Activated CD4-positive, alpha-beta T cell treated with anti-CD3 and anti-CD28 coated beads for 24 hours (primary cell): ENCODE measurements at regions not wholly inside any gene's neighbourhood (a gene's known extent, or its start where the extent isn't known, plus 50 kb on each side); places are given as distances from the start of the nearest gene placed in this dataset.

Source experiments
- DNase-seq, 2 donors: peaks; one replicate each; pipeline ENCODE4 v3.0.0-alpha.2; 2020; ENCODE audit warnings: low read depth in 2 of 2

DNA sequence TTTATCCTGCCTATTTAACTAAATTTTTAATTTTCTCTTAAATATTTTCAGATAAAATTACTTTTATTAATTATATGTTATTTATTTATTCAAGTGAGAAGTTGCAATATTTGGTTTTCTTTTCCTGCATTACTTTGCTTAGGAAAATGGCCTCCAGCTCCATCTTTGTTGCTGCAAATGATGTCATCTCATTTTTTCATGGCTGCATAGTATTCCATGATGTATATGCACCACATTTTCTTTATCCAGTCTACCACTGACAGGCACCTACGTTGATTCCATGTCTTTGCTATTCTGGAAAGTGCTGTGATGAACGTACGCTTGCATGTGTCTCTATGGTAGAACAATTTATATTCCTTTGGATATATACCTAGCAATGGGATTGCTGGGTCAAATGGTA is 186.9 kb upstream of the LYPLAL1 start:
- no peak for DNase-seq

DNA sequence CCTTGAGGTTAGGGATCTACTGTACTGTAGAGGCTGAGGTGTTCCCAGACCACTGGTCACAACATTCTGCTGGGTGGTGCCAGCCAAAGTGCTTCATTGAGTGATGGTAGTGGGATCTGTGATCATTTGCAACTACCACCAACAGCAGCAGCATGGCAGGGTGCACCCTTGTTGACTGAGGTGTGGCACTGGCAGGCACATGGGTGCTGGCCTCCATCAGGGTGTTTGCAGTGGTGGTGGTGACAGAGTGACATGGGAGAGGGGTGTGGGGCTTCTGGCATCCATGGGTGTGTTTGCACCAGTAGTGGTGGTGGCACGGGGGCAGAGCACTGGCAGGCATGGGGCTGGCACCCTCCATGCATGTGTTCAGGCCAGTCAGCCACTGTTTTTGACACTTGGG is 183.7 kb upstream of the LYPLAL1 start:
- DNase-seq: no peak

DNA sequence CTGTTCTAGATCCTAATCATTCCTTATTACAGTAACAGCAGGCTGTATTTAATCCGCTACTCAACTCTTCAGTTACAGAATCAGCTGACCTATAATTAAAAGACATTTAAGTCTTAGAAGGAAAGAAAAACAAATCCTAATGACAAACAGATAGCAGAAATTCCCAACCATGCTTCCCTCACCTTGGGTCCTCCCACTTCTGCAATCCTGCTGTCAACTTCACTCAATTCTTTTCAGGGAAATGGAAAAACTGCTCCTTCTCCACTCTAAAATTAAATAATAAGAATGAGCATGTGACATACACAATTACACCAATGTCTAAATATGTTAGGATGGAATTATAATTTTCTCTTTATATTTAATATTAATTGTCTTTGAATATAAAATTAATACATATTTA is 182.6 kb upstream of the LYPLAL1 start:
- no peak for DNase-seq

DNA sequence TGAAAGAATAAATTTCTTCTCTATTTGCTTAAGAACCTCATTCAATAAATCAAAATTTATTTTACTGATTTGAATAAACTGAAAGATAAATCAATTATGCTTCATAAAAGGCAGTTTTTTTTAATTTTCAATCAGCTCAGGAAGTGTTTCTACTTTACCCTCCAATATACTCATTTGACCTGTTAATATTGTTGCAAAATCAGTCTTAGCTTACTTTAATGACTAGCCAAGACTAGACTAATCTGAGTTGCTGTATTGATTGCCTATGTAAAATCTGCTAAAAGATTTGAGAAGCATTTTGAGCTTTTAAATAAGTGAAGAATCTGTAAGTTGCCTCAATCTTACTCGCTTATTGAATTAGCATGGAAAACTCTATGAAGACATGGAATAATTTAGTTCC is 179.1 kb upstream of the LYPLAL1 start:
- DNase-seq: no peak

DNA sequence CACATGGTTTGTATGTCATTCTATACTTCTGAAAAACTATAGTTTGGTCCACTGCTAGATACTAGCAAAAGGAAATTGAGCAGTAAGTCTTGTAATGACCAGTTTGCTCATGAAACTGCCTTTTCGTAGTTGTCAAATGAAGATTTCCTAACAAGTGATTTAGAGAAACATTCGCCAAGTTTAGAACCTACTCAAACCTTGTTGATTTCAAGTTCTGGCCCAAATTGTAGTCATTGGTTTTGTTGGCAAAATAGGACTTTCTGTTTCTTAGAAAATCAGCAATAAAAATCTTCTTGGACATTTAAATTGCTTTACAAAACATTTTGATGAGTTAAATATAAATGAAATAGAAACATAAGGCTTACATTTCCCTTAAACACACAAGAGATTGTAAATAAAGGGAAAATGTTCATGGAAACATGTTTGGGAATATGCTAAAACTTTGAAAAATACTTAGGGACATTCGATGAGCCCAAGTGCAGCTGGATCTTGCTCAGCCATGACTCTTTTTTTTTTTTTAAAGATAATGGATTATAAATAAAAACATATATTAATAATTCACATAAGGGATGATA is 178.5 kb upstream of the LYPLAL1 start:
- no peak for DNase-seq

DNA sequence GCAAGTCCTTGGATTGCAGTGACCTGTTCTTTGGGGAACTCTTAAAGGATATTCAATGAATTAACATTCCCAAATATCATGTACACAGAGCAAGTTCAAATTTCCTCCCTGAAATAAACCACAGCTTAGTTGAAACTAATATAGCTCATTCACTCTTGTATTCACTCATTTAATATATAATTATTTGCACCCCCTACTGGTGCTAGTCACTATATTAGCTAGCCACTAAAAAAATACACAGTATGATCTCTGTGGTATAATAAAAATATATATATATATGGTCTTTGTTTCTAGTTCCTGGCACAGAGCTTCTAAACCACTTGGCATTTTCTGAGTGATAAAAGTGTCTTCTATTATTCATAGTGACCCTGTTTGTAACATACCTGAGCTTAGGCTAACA is 177.3 kb upstream of the LYPLAL1 start:
- no peak for DNase-seq

DNA sequence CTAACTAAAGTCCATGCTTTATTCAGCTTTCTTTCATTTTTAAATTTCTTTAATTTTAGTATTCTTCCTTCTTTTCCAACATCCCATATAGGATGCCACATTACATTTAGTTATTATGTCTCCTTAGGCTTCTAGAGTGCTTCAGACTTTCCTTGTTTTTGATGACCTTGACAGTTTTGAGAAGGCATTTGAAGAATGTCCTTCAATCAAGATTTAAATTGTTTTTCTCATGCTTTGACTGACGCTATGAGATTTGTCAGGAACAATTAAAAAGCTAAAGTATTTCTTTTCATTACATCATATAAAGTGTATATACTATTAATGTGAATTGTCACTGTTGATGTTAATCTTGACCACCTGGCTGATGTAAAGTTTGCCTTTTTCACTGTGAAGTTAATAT is 173.7 kb upstream of the LYPLAL1 start:
- DNase-seq: no peak

DNA sequence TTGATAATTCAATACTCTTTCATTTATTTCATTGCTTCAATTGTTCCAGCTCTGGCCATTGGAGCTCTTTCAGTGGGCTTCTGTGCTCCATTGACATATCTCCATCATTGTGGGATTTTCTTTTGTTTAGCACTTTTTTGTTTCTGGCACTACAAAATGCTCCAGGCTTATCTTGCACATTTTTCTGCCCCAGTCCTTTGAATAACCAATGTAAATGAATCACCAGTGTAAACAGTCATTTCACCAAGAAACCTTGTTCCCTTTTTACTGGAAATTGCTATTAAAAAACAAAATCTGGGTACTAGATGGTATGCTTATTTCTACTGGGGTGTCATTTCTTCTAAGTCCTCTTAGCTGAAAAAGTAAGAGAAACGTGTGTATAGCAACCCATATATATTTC is 173.0 kb upstream of the LYPLAL1 start:
- DNase-seq: no peak

DNA sequence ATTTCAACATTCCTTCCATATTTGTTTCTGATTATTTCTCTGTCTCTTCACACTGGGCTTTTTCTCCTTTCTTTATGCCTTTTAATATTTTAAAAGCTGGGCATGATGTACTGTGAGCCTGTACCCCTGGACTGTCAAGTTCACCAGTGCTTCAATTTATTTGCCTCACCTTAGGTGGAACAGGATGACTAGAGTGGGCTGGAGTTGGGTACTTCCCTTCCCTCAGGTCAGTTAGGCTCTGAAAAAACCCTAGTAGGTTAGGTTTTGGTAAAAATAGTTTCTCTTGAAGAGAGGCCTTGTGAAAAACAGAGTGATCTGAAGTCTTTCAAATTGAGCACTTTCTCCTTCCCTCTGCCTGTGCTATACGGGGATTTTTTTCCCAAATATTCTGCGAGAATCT is 163.0 kb upstream of the LYPLAL1 start:
- DNase-seq: no peak

DNA sequence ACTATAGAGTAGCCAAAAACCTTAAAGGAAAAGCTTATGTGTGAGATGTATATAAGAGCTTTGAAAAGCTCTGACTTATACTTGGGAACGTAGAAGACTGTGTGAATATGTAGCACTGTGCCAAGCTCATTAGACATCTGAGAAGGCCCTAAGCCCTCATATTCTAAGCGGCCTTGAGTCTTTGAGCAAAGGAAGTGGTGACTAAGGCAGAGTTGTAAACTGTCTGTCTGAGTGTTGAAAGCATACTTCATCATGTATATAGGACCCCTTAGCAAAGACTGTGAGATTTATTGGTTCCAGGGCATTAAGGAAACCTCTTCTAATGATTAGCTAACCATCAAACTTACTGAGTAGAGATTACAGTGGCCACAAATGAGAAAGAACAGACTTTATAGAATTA is 153.3 kb upstream of the LYPLAL1 start:
- no peak for DNase-seq

DNA sequence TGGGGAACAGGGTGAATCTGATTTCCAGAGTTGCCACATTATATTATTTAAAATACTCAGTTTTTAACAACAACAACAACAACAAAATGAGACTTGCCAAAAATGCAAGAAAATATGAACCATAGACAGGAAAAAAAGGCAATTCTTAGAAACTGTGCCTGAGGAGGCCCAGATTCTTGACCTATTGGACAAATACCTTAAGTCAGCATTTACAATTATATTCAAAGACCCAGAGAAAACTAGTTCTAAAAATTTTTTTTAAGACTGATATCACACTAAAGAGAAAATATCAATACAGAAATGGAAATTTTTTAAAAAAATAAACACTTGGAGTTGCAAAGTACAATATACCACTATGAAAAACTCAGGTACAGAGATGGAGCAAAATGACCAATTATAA is 152.8 kb upstream of the LYPLAL1 start:
- no peak for DNase-seq

DNA sequence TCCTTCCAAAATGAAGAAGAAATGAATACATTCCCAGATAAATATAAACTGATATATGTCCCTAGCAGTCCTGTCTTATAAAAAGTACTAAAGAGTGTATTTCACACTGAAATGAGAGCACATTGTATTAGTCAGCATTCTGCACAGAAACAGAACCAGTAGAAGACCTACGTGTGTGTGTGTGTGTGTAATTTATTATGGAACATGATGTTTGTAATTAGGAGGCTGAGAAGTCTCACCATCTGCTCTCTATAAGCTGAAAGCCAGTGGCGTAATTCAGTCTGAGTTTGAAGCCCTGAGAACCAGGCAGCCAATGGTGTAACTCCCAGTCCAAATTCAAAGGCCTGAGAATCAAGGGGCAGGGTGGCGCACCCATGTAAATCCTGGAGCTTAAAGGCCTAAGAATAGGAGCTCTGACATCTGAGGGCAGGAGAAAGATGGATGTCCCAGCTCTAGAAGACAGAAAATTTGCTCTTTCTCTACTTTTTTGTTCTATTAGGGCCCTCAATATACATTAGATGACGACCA is 146.5 kb upstream of the LYPLAL1 start:
- no peak for DNase-seq

DNA sequence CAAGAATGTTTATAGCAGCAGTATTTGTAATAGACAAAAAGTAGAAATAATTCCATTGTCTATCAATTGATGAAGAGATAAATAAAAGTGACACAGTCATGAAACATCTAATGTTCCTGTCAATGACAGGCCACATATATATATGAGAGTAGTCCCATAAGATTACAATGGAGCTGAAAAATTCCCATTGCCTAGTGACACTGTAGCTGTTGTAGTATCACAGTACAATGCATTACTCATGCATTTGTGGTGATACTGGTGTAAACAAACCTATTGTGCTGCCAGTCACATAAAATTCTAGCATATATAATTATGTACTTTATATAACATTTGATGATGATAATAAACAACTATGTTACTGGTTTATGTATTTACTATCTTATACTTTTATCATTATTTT is 141.9 kb upstream of the LYPLAL1 start:
- DNase-seq: no peak

DNA sequence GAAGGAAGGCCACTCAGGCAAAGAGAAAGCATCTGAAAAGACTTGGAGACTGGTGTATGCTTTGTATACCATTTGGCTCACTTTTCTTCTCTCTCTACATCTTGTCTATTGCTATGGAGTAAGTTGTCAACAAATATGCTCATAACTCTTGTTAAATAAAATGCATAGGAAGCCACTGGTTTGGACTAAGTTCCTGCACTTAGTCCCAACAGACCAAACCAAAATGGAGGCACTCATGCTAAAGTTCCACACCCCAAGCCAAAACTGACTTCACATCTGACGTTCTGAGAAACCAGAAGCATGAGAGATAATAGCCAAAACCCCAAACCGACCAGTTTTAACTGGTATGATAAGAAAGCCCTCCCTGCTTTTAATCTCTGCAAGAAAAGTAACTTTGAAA is 135.3 kb upstream of the LYPLAL1 start:
- no peak for DNase-seq

DNA sequence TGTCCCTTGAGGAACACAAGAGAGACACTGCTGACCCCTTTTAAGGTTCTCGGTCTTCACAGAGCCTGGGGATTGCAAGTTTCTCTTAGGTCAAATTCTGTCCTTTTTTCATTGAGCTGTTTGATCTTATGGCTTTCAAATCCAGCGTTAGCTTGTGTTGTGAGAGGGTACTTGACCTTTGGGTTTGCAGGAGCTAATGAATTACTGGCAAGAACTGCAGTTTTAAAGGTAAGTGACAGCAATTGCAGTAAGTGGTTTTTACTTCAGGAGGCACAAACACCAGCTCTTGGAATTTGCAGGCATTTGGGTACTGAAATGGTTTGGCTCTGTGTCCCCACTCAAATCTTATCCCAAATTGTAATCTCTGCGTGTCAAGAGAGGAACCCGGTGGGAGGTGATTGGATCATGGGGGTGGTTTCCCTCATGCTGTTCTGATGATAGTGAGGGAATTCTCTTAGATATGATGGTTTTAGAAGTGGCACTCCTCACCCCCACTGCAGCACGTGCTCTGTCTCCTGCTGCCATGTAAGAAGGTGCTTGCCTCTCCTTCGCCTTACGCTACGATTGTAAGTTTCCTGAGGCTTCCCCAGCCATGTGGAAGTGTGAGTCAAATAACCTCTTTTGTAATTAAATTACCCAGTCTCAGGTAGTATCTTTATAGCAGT is 134.5 kb upstream of the LYPLAL1 start:
- DNase-seq: no peak

DNA sequence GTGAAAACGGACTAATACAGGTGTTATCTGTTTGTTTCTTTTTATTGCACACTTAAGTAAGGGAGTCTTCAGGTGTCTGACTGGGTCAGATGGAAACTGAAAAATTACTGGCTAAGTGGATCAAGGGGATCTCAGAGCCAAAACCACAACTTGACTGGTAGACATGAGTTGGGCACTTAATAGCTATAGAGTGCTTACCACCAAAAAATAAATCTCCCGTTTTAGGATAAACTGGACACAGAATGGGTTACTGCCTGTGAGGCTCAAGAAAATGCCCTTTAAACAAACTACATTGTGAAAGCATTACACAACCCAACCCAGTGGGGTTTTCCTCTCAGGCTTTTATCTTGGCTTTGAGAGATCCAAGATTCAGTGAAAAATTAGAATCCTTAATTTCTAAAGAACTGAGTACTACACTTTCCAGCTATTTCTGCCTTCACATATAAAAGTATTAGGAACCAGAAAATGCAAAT is 134.0 kb upstream of the LYPLAL1 start:
- DNase-seq: no peak

DNA sequence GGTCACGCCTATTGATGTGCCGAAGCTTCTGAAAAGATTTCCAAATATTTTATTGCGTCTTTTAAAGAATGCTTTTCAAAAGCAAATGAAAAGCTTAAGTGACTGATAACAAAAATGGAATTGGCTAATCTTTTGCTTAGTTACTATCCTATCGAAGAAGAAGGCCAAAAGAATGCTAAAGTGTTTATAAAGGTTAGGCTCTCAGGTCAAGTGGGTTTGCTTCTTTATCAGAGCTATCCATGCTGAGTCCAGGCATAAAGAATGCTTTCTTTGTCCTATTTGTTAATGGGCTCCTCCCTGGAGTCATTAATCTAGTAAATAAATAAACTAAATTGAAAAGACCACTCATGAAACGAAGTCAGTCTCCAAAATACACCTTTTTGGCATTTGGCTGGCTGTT is 133.4 kb upstream of the LYPLAL1 start:
- DNase-seq: no peak

DNA sequence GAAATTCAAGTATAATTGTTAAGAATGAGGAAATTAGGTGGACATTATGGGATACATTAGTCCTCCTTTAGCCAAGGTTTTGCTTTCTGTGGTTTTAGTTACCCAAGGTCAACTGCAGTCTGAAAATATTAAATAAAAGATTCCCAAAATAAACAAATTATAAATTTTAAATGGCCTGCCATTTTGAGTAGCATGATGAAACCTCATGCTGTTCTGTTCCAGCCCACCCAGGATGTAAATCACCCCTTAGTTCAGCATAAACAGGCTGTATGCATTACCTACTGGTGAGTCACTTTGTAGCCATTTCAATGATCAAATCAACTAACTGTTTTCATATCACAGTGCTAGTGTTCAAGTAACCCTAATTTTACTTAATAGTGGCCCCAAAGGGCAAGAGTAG is 132.5 kb upstream of the LYPLAL1 start:
- DNase-seq: no peak

DNA sequence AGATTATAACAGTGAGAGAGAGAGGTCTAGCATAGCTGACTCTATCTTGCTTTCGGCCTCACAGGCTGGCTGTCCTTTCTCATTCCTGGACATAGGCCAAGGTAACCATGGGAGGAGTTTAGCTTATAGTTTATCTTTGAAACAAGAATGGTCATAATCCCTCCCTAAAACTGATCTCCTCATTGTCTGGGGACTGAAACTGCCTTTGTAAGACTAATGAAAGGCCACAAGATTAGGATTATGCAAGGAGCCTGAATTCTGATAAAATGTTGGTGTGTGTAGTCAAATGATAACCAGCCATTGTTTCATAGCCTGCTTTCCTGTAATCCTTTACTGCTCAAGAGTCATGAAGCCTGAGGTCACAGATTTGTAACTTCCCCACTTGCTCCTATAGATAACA is 131.9 kb upstream of the LYPLAL1 start:
- no peak for DNase-seq

DNA sequence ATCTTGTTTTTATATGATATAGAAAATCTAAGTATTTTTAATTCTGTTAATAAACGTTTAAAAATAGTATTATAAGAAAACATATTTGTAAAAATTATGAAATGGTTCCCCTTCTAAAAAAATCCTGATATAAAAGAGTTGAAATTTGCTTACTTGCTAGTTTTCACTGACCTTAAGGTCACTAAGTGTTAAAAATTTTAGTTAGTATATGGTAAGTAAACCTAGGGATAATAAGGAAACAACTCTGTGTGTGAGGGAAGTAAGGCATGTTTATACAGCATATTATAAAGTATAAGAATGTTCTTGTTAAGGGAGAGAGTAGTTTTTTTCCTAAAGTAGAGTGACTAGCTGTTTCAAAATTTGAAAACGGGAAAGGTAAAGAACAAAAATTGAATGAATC is 130.9 kb upstream of the LYPLAL1 start:
- DNase-seq: no peak

DNA sequence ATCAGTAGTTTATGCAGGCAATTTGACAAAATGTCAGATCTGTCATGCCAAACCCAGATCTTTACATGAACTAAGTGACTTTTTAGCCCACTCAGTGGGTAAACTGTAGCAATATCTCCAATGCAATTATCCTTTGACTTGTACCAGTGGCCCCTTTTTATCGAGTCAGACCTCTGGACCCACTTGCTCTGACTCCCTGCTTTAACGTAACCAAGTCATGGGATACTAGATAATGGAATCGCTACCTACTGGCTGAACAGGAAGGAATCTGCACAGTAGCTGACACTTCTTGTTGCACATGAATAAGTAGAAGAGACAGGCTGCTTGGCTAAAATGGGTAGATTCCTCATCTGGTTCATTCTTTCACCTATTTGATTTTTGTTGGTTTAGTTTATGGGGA is 128.4 kb upstream of the LYPLAL1 start:
- no peak for DNase-seq

DNA sequence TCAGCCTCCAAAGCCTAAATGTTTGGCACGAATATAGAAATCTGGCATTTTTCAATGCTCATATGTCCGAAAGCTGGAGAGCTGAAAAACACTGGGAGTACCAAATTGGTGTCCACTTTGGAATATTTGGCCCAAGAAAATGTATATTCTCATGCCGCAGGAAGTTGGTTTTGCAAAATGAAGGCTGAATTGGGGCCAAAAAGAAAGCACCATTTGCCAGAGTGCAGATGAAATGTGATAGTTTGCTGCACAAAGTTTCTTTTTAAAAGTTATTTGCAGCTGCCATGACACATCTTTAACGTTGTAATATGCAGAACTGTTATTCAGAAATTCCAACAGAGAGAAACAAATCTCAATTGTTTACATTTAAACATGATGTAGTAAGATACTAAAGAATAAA is 124.2 kb upstream of the LYPLAL1 start:
- no peak for DNase-seq

DNA sequence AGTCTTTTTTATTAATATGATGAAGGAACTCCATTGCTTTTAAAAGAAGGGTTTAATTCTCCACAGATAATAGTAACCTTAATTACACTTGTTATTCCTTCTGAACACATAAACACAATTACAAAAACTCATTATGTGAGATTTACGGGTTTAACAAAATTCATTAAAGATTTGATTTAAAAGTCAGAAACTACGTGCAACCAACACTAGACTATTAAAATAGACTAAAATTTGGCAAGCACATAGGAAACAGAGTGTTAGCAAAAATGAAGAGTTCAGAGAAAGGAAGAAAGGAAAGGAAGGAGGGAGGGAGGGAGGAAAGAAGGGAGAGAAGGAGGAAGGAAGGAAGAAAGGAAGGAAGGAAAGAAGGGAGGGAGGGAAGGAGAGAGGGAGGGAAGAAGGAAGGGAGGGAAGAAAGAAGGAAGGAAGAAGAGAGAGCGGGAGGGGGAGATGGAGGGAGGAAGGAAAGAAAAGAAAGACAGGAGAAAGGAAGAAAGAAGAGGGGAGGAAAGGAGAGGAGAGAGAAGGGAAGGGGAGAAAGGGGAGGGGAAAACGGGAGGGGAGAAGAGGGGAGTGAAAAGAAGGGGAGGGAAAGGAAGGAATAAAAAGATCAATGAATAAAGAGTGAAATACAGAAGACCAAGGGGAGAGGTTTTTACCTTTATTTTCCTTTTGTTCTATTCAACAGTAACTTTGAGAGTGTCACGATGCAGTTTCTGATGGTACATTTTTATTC is 123.4 kb upstream of the LYPLAL1 start:
- DNase-seq: no peak
